ENCODE measurements at regions not wholly inside any gene's neighbourhood (a gene's known extent, or its start where the extent isn't known, plus 50 kb on each side); places are given as distances from the start of the nearest gene placed in this dataset.

- no peak overlapping the region for H2AFZ ChIP-seq (ENCODE audit: low read length)
- BruUV-seq (replicated peaks) = no TSS peak
- CTCF ChIA-PET (ENCODE audit: low intra/inter-chr PET ratio, low total read pairs) = no interaction called here
- H3K4me2 ChIP-seq (ENCODE audit: low read depth, low read length) = no peak overlapping the region
- H3K36me3 ChIP-seq (replicated peaks in 1 of 2; ENCODE audit: control insufficient read depth in 1 of 2, insufficient read depth in 2 of 2, low read length in 2 of 2) = no peaks in the 10 kb centered on the region
- FAIRE-seq = no peak
- H3K9ac ChIP-seq (ENCODE audit: insufficient read depth, low read depth, low read length) = no peak overlapping the region
- H3K4me3 ChIP-seq (replicated peaks in 1 of 3; ENCODE audit: insufficient read depth in 1 of 3, low read depth in 2 of 3, low read length in 3 of 3) = no peak overlapping the region
- WGBS (ENCODE audit: low lambda C conversion rate) = 4% methylated on average over 2 of the region's 2 CpGs
- H4K20me1 ChIP-seq (ENCODE audit: insufficient read depth, low read length) = no peaks in the 10 kb centered on the region
- 0 out of 5 replicates have a peak, but pooled peaks cover 0 to 5% of the 10 kb centered on the region in 2 experiments for H3K27me3 ChIP-seq (ENCODE audit: control insufficient read depth in 1 of 2, insufficient read depth in 2 of 2, low read length in 2 of 2)
- no peak for DNase-seq (ENCODE audit: low spot score)
- no peak overlapping the region for H3K27ac ChIP-seq (ENCODE audit: extremely low read length, insufficient read depth, low read length)
- ATAC-seq = no peak
- POLR2A ChIA-PET = no interaction called here
- in situ Hi-C loops (cut with HindIII; ENCODE audit: extremely low pct_ligation_motif_present, low pct_unique_long_range_greater_than_20kb) = no loop called here
- TF ChIP-seq, protein P1, sequence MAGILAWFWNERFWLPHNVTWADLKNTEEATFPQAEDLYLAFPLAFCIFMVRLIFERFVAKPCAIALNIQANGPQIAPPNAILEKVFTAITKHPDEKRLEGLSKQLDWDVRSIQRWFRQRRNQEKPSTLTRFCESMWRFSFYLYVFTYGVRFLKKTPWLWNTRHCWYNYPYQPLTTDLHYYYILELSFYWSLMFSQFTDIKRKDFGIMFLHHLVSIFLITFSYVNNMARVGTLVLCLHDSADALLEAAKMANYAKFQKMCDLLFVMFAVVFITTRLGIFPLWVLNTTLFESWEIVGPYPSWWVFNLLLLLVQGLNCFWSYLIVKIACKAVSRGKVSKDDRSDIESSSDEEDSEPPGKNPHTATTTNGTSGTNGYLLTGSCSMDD (CRISPR knock-in tag; IDR thresholded peaks at IDR 0.05) = no peak
- no peak for TF ChIP-seq UBTF (CRISPR knock-in tag; IDR thresholded peaks at IDR 0.05)
- no peak for TF ChIP-seq ZXDC (CRISPR knock-in tag; IDR thresholded peaks at IDR 0.05)
- no peak for TF ChIP-seq RCOR2 (CRISPR knock-in tag; IDR thresholded peaks at IDR 0.05)
- TF ChIP-seq TRIM24 (CRISPR knock-in tag; IDR thresholded peaks at IDR 0.05) = no peak
- TF ChIP-seq ZNF484 (CRISPR knock-in tag; IDR thresholded peaks at IDR 0.05; ENCODE audit: borderline replicate concordance, low read depth) = no peak
- H3K4me1 ChIP-seq (ENCODE audit: insufficient read depth, low read length) = no peaks in the 10 kb centered on the region
- no peaks in the 10 kb centered on the region for H3K9me3 ChIP-seq (ENCODE audit: low read length)
- intact Hi-C loops (cut with micrococcal nuclease; ENCODE audit: unreplicated experiment) = no loop called here
- no peaks in the 10 kb centered on the region for H3K79me2 ChIP-seq (ENCODE audit: insufficient read depth, low read length)
These were observed 276.9 kb upstream of the RUNX1 start for GRCh38 chr21:35325953-35326352.

Measured in HepG2 (cell line).